Natural killer cell (primary cell): ENCODE measurements at regions not wholly inside any gene's neighbourhood (a gene's known extent, or its start where the extent isn't known, plus 50 kb on each side); places are given as distances from the start of the nearest gene placed in this dataset.

Experiments
- ATAC-seq, 3 donors: fragments of 150-1000 bp in 2 of 3; fragments of 200-7000 bp in 1 of 3; cut with Tn5 transposase; 1 replicate in 1 of 3; 2 replicates in 2 of 3; pipeline ENCODE4 v1.10.0; 2021; ENCODE audit warnings: mild to moderate bottlenecking in 2 of 3, moderate library complexity in 2 of 3
- DNase-seq, 2 donors: peaks; one replicate each; pipeline versions ENCODE4 v3.0.0 to v3.0.0-alpha.2; 2013 to 2021; ENCODE audit warnings: mixed read lengths in 1 of 2
- H3K27ac ChIP-seq: one replicate; pipeline ENCODE4 v1.5.1; 2013; ENCODE audit warnings: mild to moderate bottlenecking, low read length
- H3K27me3 ChIP-seq: one replicate; pipeline ENCODE4 v1.6.1; 2013; ENCODE audit warnings: low read length; ENCODE audit not compliant: control insufficient read depth, insufficient read depth
- H3K36me3 ChIP-seq: one replicate; pipeline ENCODE4 v1.6.1; 2013; ENCODE audit warnings: low read length; ENCODE audit not compliant: control insufficient read depth, insufficient read depth
- H3K4me1 ChIP-seq: one replicate; pipeline ENCODE4 v1.6.1; 2013; ENCODE audit warnings: low read length; ENCODE audit not compliant: control insufficient read depth, insufficient read depth
- H3K4me3 ChIP-seq: one replicate; pipeline ENCODE4 v1.5.1; 2013; ENCODE audit warnings: low read length
- H3K9me3 ChIP-seq: one replicate; pipeline ENCODE4 v1.6.1; 2013; ENCODE audit warnings: low read length; ENCODE audit not compliant: control insufficient read depth, insufficient read depth
- H3K27ac Mint-ChIP-seq, 2 donors: one replicate each; pipeline ENCODE4 v1.8.0; 2022; ENCODE audit warnings: mild to moderate bottlenecking in 2 of 2, mixed read lengths in 2 of 2, moderate library complexity in 1 of 2
- H3K27me3 Mint-ChIP-seq, 2 donors: one replicate each; pipeline ENCODE4 v1.8.0; 2022; ENCODE audit warnings: low read depth in 2 of 2, mixed read lengths in 2 of 2
- H3K36me3 Mint-ChIP-seq: one replicate; pipeline ENCODE4 v1.8.0; 2022; ENCODE audit warnings: mixed read lengths
- H3K4me1 Mint-ChIP-seq, 2 donors: one replicate each; pipeline ENCODE4 v1.8.0; 2022; ENCODE audit warnings: mixed read lengths in 2 of 2
- H3K4me3 Mint-ChIP-seq: one replicate; pipeline ENCODE4 v1.8.0; 2022; ENCODE audit warnings: mild to moderate bottlenecking, moderate library complexity, mixed read lengths
- H3K9me3 Mint-ChIP-seq, 2 donors: one replicate each; pipeline ENCODE4 v1.8.0; 2022; ENCODE audit warnings: mixed read lengths in 2 of 2
- CTCF ChIP-seq: fragments of 200-600 bp; IDR thresholded peaks from one replicate; pipeline ENCODE4 v1.8.0; 2022; ENCODE audit warnings: antibody characterized with exemption
- WGBS: methylation state at CpG from one replicate; pipeline ENCODE4 v1.1.7; 2013; ENCODE audit warnings: missing lambda C conversion rate; ENCODE audit not compliant: insufficient coverage; 5-methylcytosine and 5-hydroxymethylcytosine counted together
- intact Hi-C: fragments of 100-400 bp; cut with micrococcal nuclease; formaldehyde crosslinking; loops from one replicate; pipeline ENCODE4 v1.14.2; 2022

GRCh38 chr3:24828011-24828410 lies 333.4 kb upstream of the THRB start:
- Histone ChIP-seq H3K27ac (no peak overlapping the region), H3K9me3 (no peaks in the 10 kb centered on the region), H3K4me1 (peaks cover 13% of the 10 kb centered on the region), H3K4me3 (no peak overlapping the region), H3K27me3 (peaks cover 10% of the 10 kb centered on the region), H3K36me3 (no peaks in the 10 kb centered on the region)
- Mint-ChIP-seq H3K4me3 (no peak overlapping the region), H3K36me3 (no peaks in the 10 kb centered on the region), H3K27ac (no peak overlapping the region), H3K27me3 (peaks cover 32 to 49% of the 10 kb centered on the region in 2 donors), H3K4me1 (peaks cover 5 to 10% of the 10 kb centered on the region in 2 donors), H3K9me3 (peaks cover 2 to 4% of the 10 kb centered on the region in 2 donors)
- intact Hi-C loops: no loop called here
- ATAC-seq: no peak
- WGBS: 83% methylated on average over 4 of the region's 4 CpGs
- DNase-seq: no peak
- no peak for TF ChIP-seq CTCF

GRCh38 chr3:24828551-24828950 lies 333.9 kb upstream of the THRB start:
- Mint-ChIP-seq H3K4me1 (peaks cover 5 to 10% of the 10 kb centered on the region in 2 donors), H3K27me3 (peaks cover 37 to 55% of the 10 kb centered on the region in 2 donors), H3K9me3 (peaks cover 2 to 6% of the 10 kb centered on the region in 2 donors), H3K27ac (no peak overlapping the region), H3K4me3 (no peak overlapping the region), H3K36me3 (no peaks in the 10 kb centered on the region)
- Histone ChIP-seq H3K27me3 (peaks cover 10% of the 10 kb centered on the region), H3K4me1 (peaks cover 13% of the 10 kb centered on the region), H3K27ac (no peak overlapping the region), H3K36me3 (no peaks in the 10 kb centered on the region), H3K9me3 (no peaks in the 10 kb centered on the region), H3K4me3 (no peak overlapping the region)
- ATAC-seq (no peak), DNase-seq (no peak)
- WGBS: 48% methylated on average over 6 of the region's 6 CpGs
- TF ChIP-seq CTCF: no peak
- intact Hi-C loops: no loop called here

GRCh38 chr3:24829011-24829581 lies 334.4 kb upstream of the THRB start:
- DNase-seq (peak in 1 of 2 donors; percentile 15), ATAC-seq (peak in 2 of 3 donors; percentile 65 to 82)

More at GRCh38 chr3:24829011-24829581, 334.4 kb upstream of the THRB start:
- intact Hi-C loops: no loop called here
- peaks cover 10% of the 10 kb centered on the region for H3K27me3 ChIP-seq
- H3K27ac Mint-ChIP-seq: no peak overlapping the region
- H3K36me3 Mint-ChIP-seq: no peaks in the 10 kb centered on the region
- TF ChIP-seq CTCF: no peak
- peaks cover 5 to 10% of the 10 kb centered on the region in 2 donors for H3K4me1 Mint-ChIP-seq
- WGBS: 4% methylated on average over 51 of the region's 51 CpGs
- H3K4me3 Mint-ChIP-seq: peak overlapping the region; percentile 41
- H3K4me1 ChIP-seq: peaks cover 13% of the 10 kb centered on the region
- peaks cover 2 to 4% of the 10 kb centered on the region in 2 donors for H3K9me3 Mint-ChIP-seq
- H3K27me3 Mint-ChIP-seq: peaks cover 38 to 58% of the 10 kb centered on the region in 2 donors
- H3K27ac ChIP-seq: no peak overlapping the region
- no peaks in the 10 kb centered on the region for H3K36me3 ChIP-seq
- no peak overlapping the region for H3K4me3 ChIP-seq
- no peaks in the 10 kb centered on the region for H3K9me3 ChIP-seq
